SKM-1 treated with dmso at 0.1 percent for 144 hours (cell line): ENCODE measurements at regions not wholly inside any gene's neighbourhood (a gene's known extent, or its start where the extent isn't known, plus 50 kb on each side); places are given as distances from the start of the nearest gene placed in this dataset.
"Not testable (repeated sequence)": the region's sequence is repeated elsewhere in the genome, so short reads cannot be mapped to it uniquely, and the experiment has no call there.

ENCODE experiments used
- DNase-seq: peaks from one replicate; lab custom pipeline; 2025; ENCODE audit not compliant: unreplicated experiment; lab: John Stamatoyannopoulos, UW

DNA sequence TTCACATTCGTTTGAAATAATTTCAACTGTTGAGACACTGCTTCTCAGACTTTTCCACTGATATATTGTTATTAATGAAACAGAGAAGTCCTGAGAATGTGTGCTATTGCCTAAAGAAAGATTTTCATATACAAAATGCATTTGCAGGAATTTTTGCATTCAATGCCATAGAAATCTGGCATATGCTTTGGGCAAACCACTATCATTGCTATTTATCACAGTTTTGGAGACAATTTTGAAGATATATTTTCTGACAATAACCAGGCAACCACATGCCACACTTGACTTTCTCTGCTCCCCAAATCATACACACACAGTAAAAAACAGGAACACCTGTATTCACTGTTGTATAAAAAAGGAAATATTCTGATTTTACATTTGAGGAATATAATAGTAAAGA is 1303.7 kb upstream of the IGFBP7 start:
- DNase-seq: no peak

DNA sequence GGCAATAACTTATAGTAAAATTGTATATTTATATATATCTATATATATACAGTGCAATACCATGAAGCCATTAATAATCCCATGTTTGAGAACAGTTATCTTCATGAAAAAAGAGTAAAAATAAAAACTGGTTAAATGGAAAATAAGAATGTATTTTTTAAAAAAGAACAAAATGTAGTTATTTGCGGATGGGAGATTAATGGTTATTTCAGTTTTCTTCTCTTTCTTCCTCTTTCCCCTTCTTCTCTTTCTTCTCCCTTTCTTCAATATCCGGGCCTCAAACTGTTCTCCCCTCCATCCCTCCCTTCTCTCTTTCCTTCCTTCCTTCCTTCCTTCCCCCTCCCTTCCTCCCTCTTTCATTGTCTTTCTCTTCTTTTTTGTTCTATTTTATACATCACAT is 1301.7 kb upstream of the IGFBP7 start:
- no peak for DNase-seq

- no peak for DNase-seq
Observed at GRCh38 chr4:58406762-58407161, 1296.6 kb upstream of the IGFBP7 start.

DNA sequence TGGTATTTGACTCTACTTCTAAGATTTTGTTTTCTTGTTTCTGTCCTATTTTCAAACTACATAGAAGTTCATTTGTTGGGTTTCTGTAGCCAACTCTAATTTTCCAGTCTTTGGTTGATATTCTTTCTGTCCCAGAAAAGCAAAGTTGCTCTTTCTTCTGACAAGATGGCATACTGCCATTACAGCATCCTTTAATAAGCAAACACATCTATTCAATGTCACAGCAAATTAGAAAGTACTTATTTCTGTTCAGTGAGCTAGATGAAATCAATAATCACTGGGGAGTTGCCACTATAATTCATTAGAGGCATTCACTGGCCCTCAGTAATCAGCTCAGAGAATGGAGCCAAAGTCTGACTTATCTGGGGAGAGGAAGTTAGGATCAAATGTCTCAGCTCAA is 1258.0 kb upstream of the IGFBP7 start:
- DNase-seq: no peak

- DNase-seq: no peak
Observed at GRCh38 chr4:58360354-58361133, 1250.4 kb upstream of the IGFBP7 start.

- DNase-seq: no peak
Observed at GRCh38 chr4:58359590-58359989, 1249.4 kb upstream of the IGFBP7 start.

DNA sequence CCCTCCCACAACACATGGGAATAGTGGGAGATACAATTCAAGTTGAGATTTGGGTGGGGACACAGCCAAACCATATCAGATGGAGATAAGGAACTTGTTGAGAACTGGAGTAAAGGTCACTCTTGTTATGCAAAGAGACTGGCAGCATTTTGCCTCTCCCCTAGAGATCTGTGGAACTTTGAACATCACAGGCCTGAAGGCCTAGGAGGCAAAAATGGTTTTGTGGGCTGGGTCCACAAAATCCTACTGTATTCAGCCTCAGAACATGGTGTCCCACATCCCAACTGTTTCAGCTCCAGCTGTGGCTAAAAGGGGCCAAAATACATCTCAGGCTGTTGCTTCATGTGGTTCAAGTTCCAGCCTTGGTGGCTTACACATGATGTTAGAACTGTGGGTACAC is 1247.8 kb upstream of the IGFBP7 start:
- DNase-seq: no peak

DNA sequence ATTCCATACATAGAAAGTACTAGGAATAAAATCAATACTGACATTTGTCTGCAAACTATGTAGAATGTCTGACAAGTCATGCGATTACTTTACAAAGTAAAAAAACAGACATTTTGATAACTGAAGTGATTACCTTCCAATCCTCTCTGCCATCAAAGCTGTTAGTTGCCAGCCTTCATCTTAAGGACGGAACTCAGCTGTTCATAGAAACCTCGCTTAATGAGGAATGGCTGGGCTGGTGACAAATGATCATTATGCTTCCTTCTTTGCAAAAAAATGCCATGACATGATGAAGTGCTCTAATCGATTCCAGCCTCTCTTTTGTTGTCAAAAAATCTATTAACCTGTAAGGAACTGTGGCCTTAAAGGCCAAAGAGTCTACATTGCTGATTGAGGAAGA is 1214.9 kb upstream of the IGFBP7 start:
- no peak for DNase-seq

GRCh38 chr4:58313444-58313843 is 1203.3 kb upstream of the IGFBP7 start:
- DNase-seq: no peak

DNA sequence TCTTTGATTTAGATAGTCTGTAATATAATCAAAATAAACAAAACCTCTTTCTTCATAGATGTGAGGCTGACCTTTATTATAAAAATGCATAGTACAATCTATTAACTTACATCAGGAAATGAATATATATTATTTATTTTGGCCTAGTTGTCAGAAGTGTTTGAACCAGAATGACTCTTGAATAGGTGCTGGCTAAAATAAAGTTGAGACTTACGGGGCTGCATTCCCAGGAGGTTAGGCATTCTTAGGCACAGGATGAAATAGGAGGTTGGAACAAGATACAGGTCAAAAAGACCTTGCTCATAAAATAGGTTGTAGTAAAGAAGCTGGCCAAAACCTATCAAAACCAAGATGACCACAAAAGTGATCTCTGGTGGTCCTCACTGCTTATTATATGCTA is 1193.3 kb upstream of the IGFBP7 start:
- DNase-seq: no peak

- no peak for DNase-seq
Observed at GRCh38 chr4:58301376-58301999, 1191.3 kb upstream of the IGFBP7 start.

- DNase-seq: no peak
Observed at GRCh38 chr4:58286335-58286734, 1176.2 kb upstream of the IGFBP7 start.

GRCh38 chr4:58280928-58281327 is 1170.7 kb upstream of the IGFBP7 start:
- DNase-seq: not testable (repeated sequence)

GRCh38 chr4:58275856-58276255 is 1165.7 kb upstream of the IGFBP7 start:
- DNase-seq: no peak

DNA sequence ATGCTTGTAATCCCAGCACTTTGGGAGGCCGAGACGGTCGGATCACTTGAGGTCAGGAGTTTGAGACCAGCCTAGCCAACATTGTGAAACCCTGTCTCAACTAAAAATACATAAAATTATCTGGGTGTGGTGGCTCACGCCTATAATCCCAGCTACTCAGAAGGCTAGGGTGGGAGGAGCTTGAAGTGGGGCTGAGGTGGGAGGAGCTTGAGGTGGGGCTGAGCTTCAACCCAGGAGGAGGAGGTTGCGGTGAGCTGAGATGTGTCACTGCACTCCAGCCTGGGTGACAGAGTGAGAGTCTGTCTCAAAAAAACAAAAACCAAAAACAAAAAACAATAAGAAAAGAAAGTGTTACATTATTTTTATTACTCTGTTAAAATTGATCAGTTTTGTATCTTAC is 1164.4 kb upstream of the IGFBP7 start:
- no peak for DNase-seq

- no peak for DNase-seq
Observed at GRCh38 chr4:58272311-58272710, 1162.1 kb upstream of the IGFBP7 start.

GRCh38 chr4:58265734-58266133 is 1155.5 kb upstream of the IGFBP7 start:
- DNase-seq: no peak

- no peak for DNase-seq
Observed at GRCh38 chr4:58261526-58261925, 1151.3 kb upstream of the IGFBP7 start.

DNA sequence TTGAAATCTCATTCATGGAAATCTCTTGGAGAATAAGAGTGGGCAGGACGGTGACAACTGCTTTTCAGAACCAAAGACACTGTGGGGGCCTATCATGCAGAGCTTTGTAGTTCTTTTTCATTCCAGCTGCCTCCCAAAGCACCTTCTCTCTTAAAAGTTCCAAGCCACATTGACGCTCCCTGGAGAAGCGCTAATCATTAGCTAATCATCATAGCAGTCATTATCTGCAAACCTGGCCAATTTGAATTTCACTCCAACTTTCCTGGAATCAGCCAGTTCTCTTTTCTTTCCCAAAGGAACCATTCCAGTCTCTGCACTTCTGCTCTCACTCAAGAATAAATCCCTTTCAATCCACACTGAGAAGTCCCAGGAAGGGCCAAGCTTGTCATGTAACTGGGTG is 1144.1 kb upstream of the IGFBP7 start:
- no peak for DNase-seq

GRCh38 chr4:58252656-58253055 is 1142.5 kb upstream of the IGFBP7 start:
- no peak for DNase-seq

DNA sequence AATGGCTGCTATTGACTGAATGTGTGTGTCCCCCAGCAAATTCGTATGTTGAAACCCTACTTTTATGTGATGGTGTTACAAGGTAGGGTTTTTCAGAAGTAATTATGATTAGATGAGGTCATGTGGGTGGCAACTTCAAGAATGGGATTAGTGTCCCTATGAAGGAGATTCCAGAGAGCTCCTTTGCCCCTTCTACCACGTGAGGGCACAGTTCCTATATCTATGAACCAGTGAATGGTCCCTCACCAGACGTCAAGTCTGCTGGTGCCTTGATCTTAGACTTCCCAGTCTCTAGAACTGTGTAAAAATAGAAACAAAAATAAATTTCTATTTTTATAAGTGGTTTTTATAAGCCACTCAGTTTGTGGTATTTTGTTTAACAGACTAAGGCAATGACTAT is 1137.6 kb upstream of the IGFBP7 start:
- no peak for DNase-seq

DNA sequence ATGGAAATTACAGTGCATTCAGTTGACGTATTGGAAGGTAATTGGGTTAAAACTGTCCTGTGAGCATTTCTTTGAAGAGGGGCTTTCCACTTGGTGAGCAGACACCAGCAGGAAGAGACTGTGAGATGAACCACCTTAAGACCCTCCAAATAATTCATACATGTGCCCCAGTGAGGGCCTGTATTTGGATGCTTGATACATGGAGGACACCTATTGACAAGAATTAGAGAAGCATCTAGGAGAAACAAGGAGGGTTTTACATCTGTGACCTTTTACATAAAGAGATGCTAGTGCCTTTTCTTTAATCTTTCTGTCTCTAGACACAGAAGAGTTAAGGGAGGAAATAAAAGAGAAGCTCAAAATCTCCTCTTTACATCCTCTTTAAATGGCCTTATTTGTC is 1115.3 kb upstream of the IGFBP7 start:
- no peak for DNase-seq

GRCh38 chr4:58219179-58219578 is 1109.0 kb upstream of the IGFBP7 start:
- DNase-seq: no peak
